WI38 (cell line): ENCODE measurements at regions not wholly inside any gene's neighbourhood (a gene's known extent, or its start where the extent isn't known, plus 50 kb on each side); places are given as distances from the start of the nearest gene placed in this dataset.

Experiments
- H3K4me3 ChIP-seq: 2 replicates; pipeline ENCODE4 v1.5.1; 2011; ENCODE audit warnings: low read depth, mild to moderate bottlenecking, control low read depth, low read length
- TF ChIP-seq, protein P1 (sequence below): IDR thresholded peaks from 2 replicates; pipeline ENCODE4 v1.5.1; 2012; ENCODE audit warnings: low read depth, mild to moderate bottlenecking, control low read depth, low read length

DNA sequence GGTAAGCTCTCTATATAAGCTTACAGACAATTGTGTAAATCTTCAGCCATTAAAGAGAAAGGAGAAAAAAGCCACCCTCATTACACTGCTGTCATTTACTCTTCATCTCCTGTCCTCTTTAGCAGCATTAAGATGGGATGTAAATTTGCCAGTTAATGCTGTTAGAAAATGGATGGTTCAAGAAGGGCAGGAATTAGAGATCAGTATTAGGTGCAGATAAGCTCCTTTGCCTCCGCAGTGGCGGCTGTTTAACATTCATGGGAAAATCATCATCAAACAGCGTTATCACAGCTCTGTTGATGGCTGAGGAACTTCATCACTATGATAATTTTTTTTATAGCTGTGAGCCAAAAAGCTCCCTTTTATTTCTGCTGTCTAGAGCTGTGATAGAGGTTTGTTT lies 61.8 kb upstream of the FAM204A start:
- no peak overlapping the region for H3K4me3 ChIP-seq
- TF ChIP-seq, protein P1, sequence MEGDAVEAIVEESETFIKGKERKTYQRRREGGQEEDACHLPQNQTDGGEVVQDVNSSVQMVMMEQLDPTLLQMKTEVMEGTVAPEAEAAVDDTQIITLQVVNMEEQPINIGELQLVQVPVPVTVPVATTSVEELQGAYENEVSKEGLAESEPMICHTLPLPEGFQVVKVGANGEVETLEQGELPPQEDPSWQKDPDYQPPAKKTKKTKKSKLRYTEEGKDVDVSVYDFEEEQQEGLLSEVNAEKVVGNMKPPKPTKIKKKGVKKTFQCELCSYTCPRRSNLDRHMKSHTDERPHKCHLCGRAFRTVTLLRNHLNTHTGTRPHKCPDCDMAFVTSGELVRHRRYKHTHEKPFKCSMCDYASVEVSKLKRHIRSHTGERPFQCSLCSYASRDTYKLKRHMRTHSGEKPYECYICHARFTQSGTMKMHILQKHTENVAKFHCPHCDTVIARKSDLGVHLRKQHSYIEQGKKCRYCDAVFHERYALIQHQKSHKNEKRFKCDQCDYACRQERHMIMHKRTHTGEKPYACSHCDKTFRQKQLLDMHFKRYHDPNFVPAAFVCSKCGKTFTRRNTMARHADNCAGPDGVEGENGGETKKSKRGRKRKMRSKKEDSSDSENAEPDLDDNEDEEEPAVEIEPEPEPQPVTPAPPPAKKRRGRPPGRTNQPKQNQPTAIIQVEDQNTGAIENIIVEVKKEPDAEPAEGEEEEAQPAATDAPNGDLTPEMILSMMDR = no peak

DNA sequence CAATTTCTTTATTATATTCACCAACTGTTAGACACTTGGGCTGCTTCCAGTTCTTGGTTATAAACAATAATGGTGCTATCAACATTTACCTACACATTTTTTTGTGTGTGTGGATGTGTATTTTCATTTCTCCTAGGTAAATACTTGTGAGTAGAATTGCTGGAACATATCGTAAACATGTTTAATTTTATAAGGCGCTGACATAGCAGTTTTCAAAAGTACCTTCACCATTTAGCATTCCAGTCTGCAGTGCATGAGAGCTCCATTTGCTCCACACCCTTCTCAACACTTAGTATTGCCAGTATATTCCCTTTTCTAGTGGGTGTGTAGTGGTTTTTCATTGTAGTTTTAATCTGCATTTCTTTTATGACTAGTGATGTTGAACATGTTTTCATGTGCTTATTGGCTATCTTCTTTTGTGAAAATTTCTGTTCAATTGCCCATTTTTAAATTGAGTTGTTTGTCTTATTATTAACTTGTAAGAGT lies 59.6 kb upstream of the FAM204A start:
- TF ChIP-seq, protein P1 = no peak
- H3K4me3 ChIP-seq = no peak overlapping the region

GRCh38 chr10:118397391-118397790 lies 55.3 kb upstream of the FAM204A start:
- no peak overlapping the region for H3K4me3 ChIP-seq
- TF ChIP-seq, protein P1 = no peak

GRCh38 chr10:118395947-118396346 lies 53.8 kb upstream of the FAM204A start:
- TF ChIP-seq, protein P1 = no peak

DNA sequence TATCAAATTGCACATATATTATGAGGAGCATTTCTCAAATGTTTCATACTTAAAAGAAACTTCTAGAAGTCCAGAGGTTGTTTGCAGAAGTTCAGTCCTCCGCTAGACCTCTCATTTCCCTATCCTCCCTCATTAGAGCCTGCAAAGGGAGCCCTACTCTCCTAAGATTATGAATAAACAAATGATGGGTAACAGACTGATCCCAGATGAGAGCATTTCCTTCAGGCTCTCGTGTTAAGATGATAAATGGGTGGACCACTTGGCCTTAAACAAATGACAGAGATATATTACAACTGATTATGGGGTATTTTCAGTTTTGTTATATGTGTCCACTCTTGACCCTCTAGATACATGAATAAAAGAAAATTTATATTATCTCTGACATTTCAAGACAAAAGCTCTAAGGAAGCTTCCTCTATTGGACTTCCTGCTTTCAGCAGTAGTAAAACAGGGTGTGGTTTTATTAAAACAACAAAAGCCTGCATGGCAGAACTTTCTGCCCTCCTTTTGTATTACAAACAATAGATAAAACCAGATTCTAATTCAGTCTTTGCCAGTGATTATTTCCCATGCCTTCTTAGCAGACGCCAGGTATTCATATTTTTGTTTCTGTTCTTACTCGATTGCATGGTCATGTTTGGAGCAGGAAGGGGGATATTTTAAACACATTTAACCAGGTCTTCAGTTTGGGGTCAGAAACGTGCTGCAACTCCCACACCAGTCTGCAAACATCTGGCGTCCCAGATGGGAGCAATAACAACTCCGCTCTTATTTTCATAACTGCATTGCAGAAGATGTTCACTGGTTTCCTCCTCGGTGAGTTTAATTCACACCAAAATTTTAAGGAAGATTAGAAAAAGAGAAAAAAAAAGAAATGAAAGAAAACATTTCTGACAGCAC lies 52.4 kb upstream of the FAM204A start:
- TF ChIP-seq, protein P1 = no peak
- no peak overlapping the region for H3K4me3 ChIP-seq

More at GRCh38 chr10:118395947-118396346, 53.8 kb upstream of the FAM204A start:
- no peak overlapping the region for H3K4me3 ChIP-seq

DNA sequence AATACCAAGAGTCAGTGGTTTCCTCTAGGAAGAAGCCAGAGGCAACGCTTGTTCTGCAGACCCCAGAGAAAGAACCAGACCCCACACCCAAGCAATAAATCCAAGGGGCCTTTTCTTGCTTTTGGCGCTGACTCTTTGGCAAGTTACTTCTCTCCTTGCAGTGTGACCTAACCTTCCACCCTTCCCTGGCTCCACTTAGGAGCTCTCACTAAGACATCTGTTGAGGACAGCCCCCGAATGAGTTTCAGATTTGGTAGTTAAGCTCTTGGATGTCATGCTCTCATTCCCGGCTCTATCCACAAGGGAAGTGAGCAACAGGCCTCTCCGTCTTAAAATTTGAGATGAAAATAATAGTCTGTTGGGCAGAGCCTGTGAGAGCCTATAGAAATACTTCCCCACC lies 50.6 kb upstream of the FAM204A start:
- H3K4me3 ChIP-seq = no peak overlapping the region
- TF ChIP-seq, protein P1 = no peak
